ENCODE measurements at regions not wholly inside any gene's neighbourhood (a gene's known extent, or its start where the extent isn't known, plus 50 kb on each side); places are given as distances from the start of the nearest gene placed in this dataset.
"Not testable (repeated sequence)": the region's sequence is repeated elsewhere in the genome, so short reads cannot be mapped to it uniquely, and the experiment has no call there.

DNA sequence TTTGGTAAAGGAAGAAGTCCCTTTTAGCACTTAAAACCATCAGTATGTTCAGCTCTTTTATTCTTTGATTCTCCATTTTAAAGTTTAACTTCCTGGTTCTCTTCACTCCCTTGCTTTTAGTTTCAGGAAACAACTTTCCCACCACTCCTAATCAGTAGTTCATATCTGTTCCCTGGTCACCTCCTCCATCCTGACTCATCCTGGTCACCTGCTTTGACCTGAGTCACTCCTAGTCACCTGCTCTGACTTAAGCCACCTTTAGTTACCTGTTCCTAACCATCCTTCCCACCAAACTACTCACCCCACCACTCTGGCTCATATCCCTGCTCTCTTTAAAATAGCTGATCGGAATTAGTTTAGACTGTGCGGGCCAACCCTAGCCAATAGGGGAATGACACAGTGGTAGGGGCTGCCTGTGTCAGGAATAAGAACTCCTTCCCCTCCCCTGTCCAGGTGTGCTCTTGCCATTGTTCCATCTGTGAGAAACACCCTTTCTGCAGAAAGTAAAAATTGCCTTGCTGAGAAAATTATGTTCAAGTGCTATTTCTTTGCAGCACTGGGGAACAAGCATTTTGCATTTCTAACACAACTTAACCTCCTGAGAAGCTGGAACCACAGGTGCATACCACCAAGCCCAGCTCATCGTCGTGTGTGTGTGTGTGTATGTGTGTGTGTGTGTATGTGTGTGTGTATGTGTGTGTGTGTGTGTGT is 204.0 kb upstream of the MAOA start:
- not testable (repeated sequence) for TF ChIP-seq POLR2A (IDR thresholded peaks at IDR 0.05; ENCODE audit: low read length); GATA1 (IDR thresholded peaks at IDR 0.05; ENCODE audit: low read depth, low read length)

Data from erythroblast (primary cell).